B cell (primary cell): ENCODE measurements at regions not wholly inside any gene's neighbourhood (a gene's known extent, or its start where the extent isn't known, plus 50 kb on each side); places are given as distances from the start of the nearest gene placed in this dataset.

Experiments used
- ATAC-seq: fragments of 200-7000 bp; cut with Tn5 transposase; one replicate; pipeline ENCODE4 v1.10.0; 2021; ENCODE audit warnings: low read depth, mild to moderate bottlenecking, moderate number of reproducible peaks, moderate library complexity
- CTCF ChIA-PET: fragments of 350-600 bp; sonication (Branson Sonifier 250); formaldehyde crosslinking; loops from one replicate; lab custom pipeline; 2021; ENCODE audit warnings: antibody characterized with exemption, inconsistent platforms; lab: Charles Lee
- POLR2A ChIA-PET: fragments of 350-600 bp; sonication (Branson Sonifier 250); formaldehyde crosslinking; loops from one replicate; lab custom pipeline; 2021; ENCODE audit warnings: antibody characterized with exemption; lab: Charles Lee
- DNase-seq: peaks from one replicate; pipeline ENCODE4 v3.0.0; 2013
- H2AFZ ChIP-seq: 2 replicates; pipeline ENCODE4 v1.6.1; 2012; ENCODE audit warnings: mild to moderate bottlenecking, low read depth, low read length; ENCODE audit not compliant: insufficient read depth, poor library complexity, severe bottlenecking
- H3K27ac ChIP-seq, 2 donors: 1 replicate in 1 of 2; 2 replicates in 1 of 2; pipeline ENCODE4 v1.5.1; 2012 to 2013; ENCODE audit warnings: low read length in 2 of 2, mild to moderate bottlenecking in 2 of 2, moderate library complexity in 1 of 2
- H3K27me3 ChIP-seq, 4 experiments: fragments of 200-600 bp in 1 of 4; sonication (generic) in 1 of 4; replicated peaks in 1 of 4; 1 replicate in 2 of 4; 2 replicates in 2 of 4; pipeline versions ENCODE4 v1.6.1 to v1.7.0; 2013 to 2016; ENCODE audit warnings: low read length in 3 of 4, mild to moderate bottlenecking in 2 of 4, mixed read lengths in 1 of 4, moderate library complexity in 1 of 4; ENCODE audit not compliant: insufficient read depth in 4 of 4, control insufficient read depth in 3 of 4; ENCODE audit errors: control extremely low read depth in 1 of 4
- H3K36me3 ChIP-seq, 2 experiments: replicated peaks in 1 of 2; 1 replicate in 1 of 2; 2 replicates in 1 of 2; pipeline versions ENCODE4 v1.6.1 to v1.7.1; 2013; ENCODE audit warnings: low read length in 1 of 2; ENCODE audit not compliant: insufficient read depth in 2 of 2, control insufficient read depth in 1 of 2; ENCODE audit errors: control extremely low read depth in 1 of 2, extremely low read depth in 1 of 2
- H3K4me1 ChIP-seq, 2 donors: fragments of 200-600 bp in 1 of 2; sonication (generic) in 1 of 2; 1 replicate in 1 of 2; 2 replicates in 1 of 2; pipeline versions ENCODE4 v1.5.1 to v1.6.1; 2013 to 2017; ENCODE audit warnings: low read length in 2 of 2; ENCODE audit not compliant: control insufficient read depth in 2 of 2, insufficient read depth in 2 of 2
- H3K4me2 ChIP-seq: replicated peaks from 2 replicates; pipeline ENCODE3; 2012; ENCODE audit warnings: mild to moderate bottlenecking, low read depth, low read length; ENCODE audit not compliant: poor library complexity, severe bottlenecking
- H3K4me3 ChIP-seq, 5 experiments: fragments of 200-600 bp in 1 of 5; sonication (generic) in 1 of 5; 1 replicate in 3 of 5; 2 replicates in 2 of 5; pipeline versions ENCODE4 v1.5.1 to v1.7.0; 2011 to 2016; ENCODE audit warnings: low read length in 4 of 5, mild to moderate bottlenecking in 4 of 5, low read depth in 2 of 5, control low read depth in 1 of 5, moderate library complexity in 1 of 5; ENCODE audit not compliant: insufficient read depth in 1 of 5; ENCODE audit errors: control extremely low read depth in 1 of 5, extremely low read depth in 1 of 5
- H3K79me2 ChIP-seq: fragments of 200-600 bp; sonication (generic); one replicate; pipeline ENCODE4 v1.6.0; 2016; ENCODE audit warnings: low read length; ENCODE audit not compliant: control insufficient read depth, insufficient read depth
- H3K9ac ChIP-seq: fragments of 200-600 bp; sonication (generic); 2 replicates; pipeline ENCODE4 v1.6.1; 2017; ENCODE audit warnings: mild to moderate bottlenecking, low read length, moderate library complexity
- H3K9me3 ChIP-seq, 3 donors: one replicate each; pipeline versions ENCODE4 v1.6.1 to v1.7.1; 2013; ENCODE audit warnings: low read length in 2 of 3; ENCODE audit not compliant: control insufficient read depth in 2 of 3, insufficient read depth in 1 of 3; ENCODE audit errors: control extremely low read depth in 1 of 3
- H4K20me1 ChIP-seq: 2 replicates; pipeline ENCODE4 v1.6.0; 2012; ENCODE audit warnings: mild to moderate bottlenecking, low read length; ENCODE audit not compliant: insufficient read depth, control insufficient read depth, poor library complexity, severe bottlenecking
- H3K27ac Mint-ChIP-seq: one replicate; pipeline ENCODE4 v1.8.0; 2021; ENCODE audit warnings: mixed read lengths
- H3K27me3 Mint-ChIP-seq: one replicate; pipeline ENCODE4 v1.8.0; 2021; ENCODE audit warnings: mixed read lengths
- H3K4me1 Mint-ChIP-seq: one replicate; pipeline ENCODE4 v1.8.0; 2021; ENCODE audit warnings: mixed read lengths
- H3K4me3 Mint-ChIP-seq: one replicate; pipeline ENCODE4 v1.8.0; 2021; ENCODE audit warnings: mixed read lengths
- H3K9me3 Mint-ChIP-seq: one replicate; pipeline ENCODE4 v1.8.0; 2022; ENCODE audit warnings: mixed read lengths; ENCODE audit not compliant: insufficient read depth
- CTCF ChIP-seq: fragments of 200-600 bp; IDR thresholded peaks from one replicate; pipeline ENCODE4 v1.8.0; 2022; ENCODE audit warnings: antibody characterized with exemption, mild to moderate bottlenecking
- EZH2 ChIP-seq: IDR thresholded peaks from 2 replicates; pipeline ENCODE4 v1.6.1; 2012; ENCODE audit warnings: borderline replicate concordance, low read depth, mild to moderate bottlenecking, moderate library complexity, low read length; ENCODE audit not compliant: insufficient read depth, poor library complexity, severe bottlenecking
- WGBS: methylation state at CpG from one replicate; pipeline ENCODE4 v1.1.5; 2013; ENCODE audit warnings: missing lambda C conversion rate; ENCODE audit not compliant: insufficient coverage; 5-methylcytosine and 5-hydroxymethylcytosine counted together
- intact Hi-C: fragments of 100-400 bp; cut with micrococcal nuclease; formaldehyde crosslinking; loops from one replicate; pipeline ENCODE4 v1.10.0; 2022

GRCh38 chr15:97858296-97858695 is 102.2 kb upstream of the ARRDC4 start:
- no CpG with 5 or more reads among the region's 2 CpGs for WGBS
- H3K9me3 Mint-ChIP-seq, result no peaks in the 10 kb centered on the region
- H3K4me1 ChIP-seq, result no peaks in the 10 kb centered on the region

More at GRCh38 chr15:97858296-97858695, 102.2 kb upstream of the ARRDC4 start:
- intact Hi-C loops, result no loop called here
- Histone ChIP-seq H3K27me3 (no peaks in the 10 kb centered on the region), H3K36me3 (no peaks in the 10 kb centered on the region), H3K4me3 (no peak overlapping the region), H3K9ac (no peak overlapping the region), H3K9me3 (no peaks in the 10 kb centered on the region), H3K79me2 (no peaks in the 10 kb centered on the region), H3K27ac (no peak overlapping the region), H3K4me2 (no peak overlapping the region), H4K20me1 (no peaks in the 10 kb centered on the region), H2AFZ (no peak overlapping the region)
- no peaks in the 10 kb centered on the region for H3K27me3 Mint-ChIP-seq
- ATAC-seq (no peak), DNase-seq (no peak)
- TF ChIP-seq CTCF, result no peak
- no peak for TF ChIP-seq EZH2
- H3K4me1 Mint-ChIP-seq, result no peaks in the 10 kb centered on the region
- POLR2A ChIA-PET, result no interaction called here
- no peak overlapping the region for H3K27ac Mint-ChIP-seq
- CTCF ChIA-PET, result no interaction called here
- no peak overlapping the region for H3K4me3 Mint-ChIP-seq
